ENCODE measurements at regions not wholly inside any gene's neighbourhood (a gene's known extent, or its start where the extent isn't known, plus 50 kb on each side); places are given as distances from the start of the nearest gene placed in this dataset.

- H3K9me1 ChIP-seq (ENCODE audit: insufficient read depth, low read length), result no peaks in the 10 kb centered on the region
- H3K23ac ChIP-seq (ENCODE audit: low read depth, low read length), result no peak overlapping the region
- H4K8ac ChIP-seq (ENCODE audit: low read depth in 2 of 2, low read length in 2 of 2), result no peak overlapping the region
- H2AFZ ChIP-seq (replicated peaks; ENCODE audit: low read length, poor library complexity), result no peak overlapping the region
- DNase-seq (no peak), ATAC-seq (ENCODE audit: low read depth) (no peak)
- H2BK120ac ChIP-seq (ENCODE audit: low read depth, low read length), result no peak overlapping the region
- no peaks in the 10 kb centered on the region for H3K36me3 ChIP-seq (ENCODE audit: control insufficient read depth, insufficient read depth, low read length)
- H3K56ac ChIP-seq (ENCODE audit: extremely low read depth, insufficient read depth, low read length), result no peak overlapping the region
- BruUV-seq (replicated peaks), result no TSS peak
- no peak overlapping the region for H4K91ac ChIP-seq (ENCODE audit: insufficient read depth, low read depth, low read length)
- H2BK15ac ChIP-seq (ENCODE audit: low read depth, low read length), result no peak overlapping the region
- ChIA-PET CTCF (no interaction called here), POLR2A (ENCODE audit: unreplicated experiment) (no interaction called here)
- no peak overlapping the region for H3K4me3 ChIP-seq (ENCODE audit: insufficient read depth, low read depth, low read length)
- H3K9ac ChIP-seq (ENCODE audit: low read depth, low read length), result no peak overlapping the region
- no peaks in the 10 kb centered on the region for H3K79me1 ChIP-seq (ENCODE audit: low read depth in 1 of 2, low read length in 2 of 2)
- dilution Hi-C loops (cut with HindIII; ENCODE audit: low sequenced_read_pairs, unreplicated experiment), result no loop called here
- H3K27ac ChIP-seq (ENCODE audit: insufficient read depth, low read length), result no peak overlapping the region
- in situ Hi-C loops (cut with MboI; ENCODE audit: low sequenced_read_pairs), result no loop called here
- H2AK9ac ChIP-seq (replicated peaks; ENCODE audit: low read depth, low read length, poor library complexity), result no peak overlapping the region
- TF ChIP-seq CEBPB (IDR thresholded peaks at IDR 0.05; ENCODE audit: low read depth, low read length) (no peak), RFX5 (IDR thresholded peaks at IDR 0.05; ENCODE audit: low read depth, low read length) (no peak), BHLHE40 (IDR thresholded peaks at IDR 0.05; ENCODE audit: low read depth, low read length) (no peak), POLR2A (IDR thresholded peaks at IDR 0.05; ENCODE audit: low read depth, low read length) (no peak), SMC3 (IDR thresholded peaks at IDR 0.05; ENCODE audit: low read depth, low read length) (no peak), FOS (IDR thresholded peaks at IDR 0.05; ENCODE audit: low read depth, low read length) (no peak), MAFK (IDR thresholded peaks at IDR 0.05; ENCODE audit: low read depth, low read length) (no peak), CHD1 (IDR thresholded peaks at IDR 0.05; ENCODE audit: low read depth, low read length) (no peak), MAZ (IDR thresholded peaks at IDR 0.05; ENCODE audit: borderline replicate concordance, low read depth, low read length) (no peak), RAD21 (IDR thresholded peaks at IDR 0.05; ENCODE audit: low read length) (no peak), USF2 (IDR thresholded peaks at IDR 0.05; ENCODE audit: low read depth, low read length) (no peak), RCOR1 (IDR thresholded peaks at IDR 0.05; ENCODE audit: insufficient replicate concordance, low read length) (no peak)
- TF ChIP-seq, protein P1, sequence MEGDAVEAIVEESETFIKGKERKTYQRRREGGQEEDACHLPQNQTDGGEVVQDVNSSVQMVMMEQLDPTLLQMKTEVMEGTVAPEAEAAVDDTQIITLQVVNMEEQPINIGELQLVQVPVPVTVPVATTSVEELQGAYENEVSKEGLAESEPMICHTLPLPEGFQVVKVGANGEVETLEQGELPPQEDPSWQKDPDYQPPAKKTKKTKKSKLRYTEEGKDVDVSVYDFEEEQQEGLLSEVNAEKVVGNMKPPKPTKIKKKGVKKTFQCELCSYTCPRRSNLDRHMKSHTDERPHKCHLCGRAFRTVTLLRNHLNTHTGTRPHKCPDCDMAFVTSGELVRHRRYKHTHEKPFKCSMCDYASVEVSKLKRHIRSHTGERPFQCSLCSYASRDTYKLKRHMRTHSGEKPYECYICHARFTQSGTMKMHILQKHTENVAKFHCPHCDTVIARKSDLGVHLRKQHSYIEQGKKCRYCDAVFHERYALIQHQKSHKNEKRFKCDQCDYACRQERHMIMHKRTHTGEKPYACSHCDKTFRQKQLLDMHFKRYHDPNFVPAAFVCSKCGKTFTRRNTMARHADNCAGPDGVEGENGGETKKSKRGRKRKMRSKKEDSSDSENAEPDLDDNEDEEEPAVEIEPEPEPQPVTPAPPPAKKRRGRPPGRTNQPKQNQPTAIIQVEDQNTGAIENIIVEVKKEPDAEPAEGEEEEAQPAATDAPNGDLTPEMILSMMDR (conservative IDR thresholded peaks at IDR 0.05; ENCODE audit: low read depth, low read length), result no peak
- H3K14ac ChIP-seq (replicated peaks; ENCODE audit: low read depth, low read length), result no peak overlapping the region
- no peaks in the 10 kb centered on the region for H3K27me3 ChIP-seq (ENCODE audit: control insufficient read depth, insufficient read depth, low read length)
- H4K20me1 ChIP-seq (ENCODE audit: insufficient read depth, low read length), result no peaks in the 10 kb centered on the region
- no peak overlapping the region for H4K5ac ChIP-seq (ENCODE audit: low read depth, low read length)
- H2AK5ac ChIP-seq (ENCODE audit: low read depth, low read length), result no peak overlapping the region
- intact Hi-C loops (cut with micrococcal nuclease), result no loop called here
- no peak overlapping the region for H3K4ac ChIP-seq (ENCODE audit: low read depth, low read length)
- no peak overlapping the region for H2BK5ac ChIP-seq (ENCODE audit: low read depth, low read length, poor library complexity, severe bottlenecking)
- no peak overlapping the region for H2BK20ac ChIP-seq (ENCODE audit: low read depth, low read length)
- H3K4me2 ChIP-seq (ENCODE audit: low read depth, low read length), result no peak overlapping the region
- no peaks in the 10 kb centered on the region for H3K4me1 ChIP-seq (ENCODE audit: control insufficient read depth, insufficient read depth, low read length)
- H3K18ac ChIP-seq (ENCODE audit: low read depth, low read length), result no peak overlapping the region
- peaks cover 8% of the 10 kb centered on the region; the same call in 1 of the 2 replicates for H3K9me3 ChIP-seq (ENCODE audit: control insufficient read depth, insufficient read depth, low read length)
Measured at GRCh38 chr6:164906766-164907165, 402.6 kb downstream of the C6orf118 start.

Measured in IMR-90 (cell line).